Right hindlimb (tissue), 1 donor: ENCODE measurements at regions not wholly inside any gene's neighbourhood (a gene's known extent, or its start where the extent isn't known, plus 50 kb on each side); places are given as distances from the start of the nearest gene placed in this dataset.
"Not testable (repeated sequence)": the region's sequence is repeated elsewhere in the genome, so short reads cannot be mapped to it uniquely, and the experiment has no call there.

ENCODE experiments used
- DNase-seq: peaks from one replicate; pipeline ENCODE4 v3.0.0-alpha.2; 2018

GRCh38 chr14:22282949-22283348 lies 306.1 kb downstream of the DAD1 start:
- no peak for DNase-seq

- DNase-seq: no peak
Measured at GRCh38 chr14:22282417-22282816, 306.6 kb downstream of the DAD1 start.

- peak; percentile 58 for DNase-seq
Measured at GRCh38 chr14:22281447-22281874, 307.6 kb downstream of the DAD1 start.

GRCh38 chr14:22280497-22281316 lies 308.3 kb downstream of the DAD1 start:
- DNase-seq: no peak

GRCh38 chr14:22276913-22277816 lies 311.9 kb downstream of the DAD1 start:
- no peak for DNase-seq

- DNase-seq: peak; percentile 31
Measured at GRCh38 chr14:22271838-22272799, 316.9 kb downstream of the DAD1 start.

GRCh38 chr14:22268875-22269274 lies 320.1 kb downstream of the DAD1 start:
- DNase-seq: no peak

GRCh38 chr14:22266683-22267082 lies 322.3 kb downstream of the DAD1 start:
- no peak for DNase-seq

- no peak for DNase-seq
Measured at GRCh38 chr14:22266142-22266442, 322.9 kb downstream of the DAD1 start.

GRCh38 chr14:22265319-22266141 lies 323.5 kb downstream of the DAD1 start:
- DNase-seq: no peak

GRCh38 chr14:22264759-22265158 lies 324.3 kb downstream of the DAD1 start:
- DNase-seq: no peak

GRCh38 chr14:22263961-22264360 lies 325.1 kb downstream of the DAD1 start:
- DNase-seq: no peak

- DNase-seq: no peak
Measured at GRCh38 chr14:22262881-22263280, 326.1 kb downstream of the DAD1 start.

GRCh38 chr14:22255017-22255950 lies 333.7 kb downstream of the DAD1 start:
- peak; percentile 55 for DNase-seq

GRCh38 chr14:22252686-22253085 lies 336.3 kb downstream of the DAD1 start:
- DNase-seq: peak; percentile 36

GRCh38 chr14:22251090-22251489 lies 337.9 kb downstream of the DAD1 start:
- DNase-seq: no peak

- no peak for DNase-seq
Measured at GRCh38 chr14:22249770-22250169, 339.3 kb downstream of the DAD1 start.

- DNase-seq: no peak
Measured at GRCh38 chr14:22243971-22244581, 344.9 kb downstream of the DAD1 start.

- not testable (repeated sequence) for DNase-seq
Measured at GRCh38 chr14:22238320-22238719, 350.7 kb downstream of the DAD1 start.

- DNase-seq: no peak
Measured at GRCh38 chr14:22233377-22233776, 355.6 kb downstream of the DAD1 start.
